NCI-H526 treated with DMSO at 0.1 percent for 48 hours (cell line): ENCODE measurements at regions not wholly inside any gene's neighbourhood (a gene's known extent, or its start where the extent isn't known, plus 50 kb on each side); places are given as distances from the start of the nearest gene placed in this dataset.
A peak's percentile ranks its signal among the peaks of the same experiment; 100 is the strongest.
"Not testable (repeated sequence)": the region's sequence is repeated elsewhere in the genome, so short reads cannot be mapped to it uniquely, and the experiment has no call there.

ENCODE experiments used
- DNase-seq: peaks from one replicate; lab custom pipeline; 2025; lab: John Stamatoyannopoulos, UW

DNA sequence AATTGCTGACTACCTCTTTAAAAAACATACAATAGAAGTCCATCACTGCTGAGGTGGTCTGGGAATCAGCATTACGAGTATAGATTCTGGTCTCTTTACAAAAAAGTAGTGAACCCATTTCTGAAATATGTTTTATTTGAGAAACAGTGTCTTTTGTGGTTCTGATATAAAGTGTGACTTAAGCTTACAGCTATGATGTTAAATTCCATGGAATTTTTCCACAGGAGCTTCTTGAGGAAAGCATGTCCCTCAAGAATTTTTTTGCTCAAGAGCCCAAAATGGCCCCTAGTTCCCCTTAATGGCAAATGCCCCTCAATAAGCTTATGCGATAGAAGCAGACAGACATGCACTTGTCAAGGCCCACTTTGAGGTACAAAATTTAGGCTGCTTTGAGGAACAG, 265.7 kb downstream of the FAM170A start:
- DNase-seq = no peak

DNA sequence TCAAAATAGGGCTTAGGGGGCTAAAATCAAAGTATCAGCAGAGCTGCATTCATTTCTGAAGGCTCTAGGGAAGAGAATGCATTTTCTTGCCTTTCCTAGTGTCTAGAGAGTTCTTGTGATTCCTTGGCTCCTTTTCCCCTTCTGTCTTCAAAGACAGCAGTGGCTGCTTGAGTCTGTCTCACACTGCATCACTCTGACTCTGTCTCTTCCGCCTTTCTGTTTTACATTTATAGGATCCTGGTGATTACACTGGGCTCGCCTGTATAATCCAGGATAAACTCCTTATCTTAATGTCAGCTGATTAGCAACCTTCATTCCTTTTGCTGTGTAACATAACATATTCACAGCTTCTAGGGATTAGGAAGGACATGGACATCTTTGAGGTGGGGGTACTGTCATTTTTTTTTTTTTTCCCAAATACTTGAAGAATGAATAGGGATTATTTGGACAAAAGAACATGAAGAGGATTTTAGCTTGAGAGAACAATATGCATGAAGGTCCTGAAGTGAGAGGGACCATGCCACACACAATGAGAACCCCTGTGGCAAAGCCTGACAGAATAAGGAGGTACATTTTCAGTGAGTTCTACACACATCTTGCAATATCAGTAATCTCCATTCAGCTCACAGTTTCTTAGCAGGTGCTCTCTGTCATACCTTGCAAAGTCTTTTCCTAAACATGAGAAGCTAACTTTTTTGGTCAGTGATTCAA, 267.6 kb downstream of the FAM170A start:
- no peak for DNase-seq

DNA sequence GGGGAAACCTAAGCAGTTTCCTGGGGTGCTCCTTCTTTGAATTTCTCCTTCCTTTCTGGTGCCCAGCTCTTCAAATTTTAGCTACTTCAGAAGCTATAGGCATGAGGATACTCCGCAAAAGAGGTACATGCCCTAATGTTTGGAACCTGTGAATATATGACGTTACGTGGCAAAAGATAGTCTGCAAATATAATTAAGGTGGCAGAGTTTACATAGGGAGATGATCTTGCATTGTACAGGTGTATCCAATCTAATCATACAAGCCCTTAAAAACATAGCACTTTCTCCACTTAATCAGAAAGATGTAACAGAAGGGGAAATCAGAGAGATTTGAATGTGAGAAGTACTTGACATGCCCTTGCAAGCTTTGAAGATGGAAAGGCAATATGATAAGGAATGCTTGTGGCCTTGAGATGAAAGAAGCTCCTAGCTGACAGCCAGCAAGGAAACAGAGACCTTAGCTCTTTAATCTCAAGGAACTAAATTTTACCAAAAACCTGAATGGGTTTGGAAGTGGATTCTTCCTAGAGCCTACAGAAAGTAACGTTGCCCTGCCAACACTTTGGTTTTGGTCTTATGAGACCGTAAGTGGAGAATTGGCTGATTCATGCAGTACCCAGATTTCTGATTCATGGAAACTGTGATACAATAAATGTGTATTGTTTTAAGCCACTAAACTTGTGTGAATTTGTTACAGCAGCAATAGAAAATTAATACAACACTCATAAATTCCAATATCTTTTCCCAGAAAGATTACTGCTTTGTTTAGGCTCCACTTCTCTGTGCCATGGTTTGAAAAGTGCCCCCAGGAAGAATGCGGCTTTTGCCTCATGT, 268.4 kb downstream of the FAM170A start:
- DNase-seq = no peak

DNA sequence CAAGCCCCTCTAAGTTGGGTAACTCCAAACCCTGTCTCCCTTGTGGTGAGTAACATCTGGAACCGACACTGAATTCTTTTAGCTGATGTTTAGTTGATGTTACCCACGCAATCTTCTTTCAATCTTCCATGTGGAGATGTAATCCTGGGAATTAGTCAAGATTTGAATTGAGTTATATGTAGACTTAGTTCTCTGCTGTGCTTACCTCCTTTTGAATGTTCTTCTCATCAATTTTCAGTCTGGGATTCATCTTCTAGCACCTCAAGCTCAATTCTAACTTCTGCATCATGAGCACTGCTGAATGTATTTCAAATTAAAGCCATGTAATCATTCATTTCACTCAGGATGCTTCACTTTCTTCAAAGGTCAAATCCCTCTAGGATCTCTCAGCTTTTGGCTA, 270.6 kb downstream of the FAM170A start:
- no peak for DNase-seq

DNA sequence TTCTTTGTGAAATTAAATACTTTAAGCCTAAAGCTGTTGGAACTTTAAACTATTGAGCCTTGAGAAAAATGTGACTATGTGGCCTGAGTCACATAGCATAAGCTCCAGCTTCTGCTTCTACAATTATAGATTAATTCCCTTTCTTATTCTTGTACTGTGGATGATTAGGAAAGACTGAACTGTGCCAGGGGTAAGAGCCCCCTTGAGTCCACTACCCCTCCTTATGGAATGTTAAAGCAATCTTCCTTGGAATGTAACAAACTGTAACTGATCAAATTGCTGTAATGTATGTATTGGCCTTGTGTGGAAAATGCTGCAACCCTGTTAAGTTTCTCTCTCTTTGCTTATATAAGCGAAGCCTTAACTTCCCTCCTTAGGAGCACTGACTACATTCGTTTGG, 273.2 kb downstream of the FAM170A start:
- DNase-seq = no peak

DNA sequence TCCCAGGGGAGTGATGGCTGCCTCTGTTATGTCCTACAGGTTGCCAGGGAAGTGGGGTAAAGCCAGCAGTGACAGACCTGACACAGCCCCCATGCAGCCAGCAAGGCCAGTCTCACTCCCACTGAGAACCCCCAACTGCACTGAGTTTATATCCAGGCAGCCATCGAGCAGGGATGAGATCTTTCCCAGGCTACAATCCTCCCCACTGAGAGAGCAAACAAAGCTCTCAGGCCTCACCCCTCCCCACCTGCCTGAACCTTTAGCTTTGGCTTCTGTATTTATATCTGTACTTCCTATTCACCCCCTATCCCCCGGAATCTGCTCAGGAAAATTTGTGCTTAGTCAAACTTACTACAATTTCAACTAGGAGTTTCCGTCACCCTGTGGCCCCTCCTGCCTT, 284.1 kb downstream of the FAM170A start:
- no peak for DNase-seq

DNA sequence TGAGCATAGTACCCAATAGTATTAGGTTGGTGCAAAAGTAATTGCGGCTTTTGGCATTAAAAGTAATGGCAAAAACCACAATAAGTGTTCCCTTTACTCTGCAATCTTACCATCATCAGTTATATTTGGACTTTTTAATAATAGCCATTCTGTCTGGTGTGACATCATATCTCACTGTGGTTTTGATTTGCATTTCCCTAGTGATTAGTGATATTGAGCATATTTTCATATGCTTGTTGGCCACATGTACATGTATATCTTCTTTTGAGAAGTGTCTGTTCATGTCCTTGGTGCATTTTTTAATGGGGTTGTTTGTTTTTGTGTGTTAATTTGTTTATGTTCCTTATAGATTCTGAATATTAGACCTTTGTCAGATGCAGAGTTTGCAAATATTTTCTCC, 289.9 kb downstream of the FAM170A start:
- DNase-seq = no peak

DNA sequence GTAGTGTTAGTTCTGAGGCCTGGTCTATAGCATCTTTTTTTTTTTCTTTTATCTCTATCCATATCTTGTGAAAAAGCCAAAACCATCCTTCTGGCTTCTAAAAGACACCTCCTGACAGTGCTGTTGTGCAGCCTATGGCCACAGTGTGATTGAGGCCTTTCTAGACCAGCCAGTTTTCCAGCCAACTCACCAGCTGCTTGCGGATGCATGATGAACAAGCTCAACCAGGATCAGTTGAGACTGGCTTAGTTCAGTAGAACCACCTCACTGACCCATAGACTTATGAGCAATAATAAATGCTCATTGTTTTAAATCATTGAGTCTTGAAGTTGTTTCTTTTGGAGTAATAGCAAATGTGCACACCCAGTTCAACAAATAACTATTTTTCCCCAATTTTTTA, 296.9 kb downstream of the FAM170A start:
- no peak for DNase-seq

DNA sequence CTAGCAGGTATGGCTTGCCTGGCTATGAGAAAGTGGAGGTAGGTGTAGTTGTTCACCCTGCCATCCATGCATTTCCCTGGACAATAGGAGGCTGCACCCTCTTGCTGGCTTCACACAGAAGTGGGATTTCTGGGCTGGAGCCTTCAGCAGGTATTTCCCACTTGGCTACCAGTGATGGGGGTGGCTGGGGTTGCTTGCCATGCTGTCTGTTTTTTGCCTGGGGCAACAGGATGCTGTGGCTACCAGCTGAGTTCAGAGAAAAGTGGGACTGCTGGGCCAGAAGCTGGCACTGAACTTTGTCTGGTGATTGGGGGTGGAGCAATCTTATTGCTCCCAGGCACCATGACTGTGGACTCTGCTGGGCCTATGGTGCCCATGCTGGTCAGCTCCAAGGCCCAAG, 299.6 kb downstream of the FAM170A start:
- DNase-seq = no peak

DNA sequence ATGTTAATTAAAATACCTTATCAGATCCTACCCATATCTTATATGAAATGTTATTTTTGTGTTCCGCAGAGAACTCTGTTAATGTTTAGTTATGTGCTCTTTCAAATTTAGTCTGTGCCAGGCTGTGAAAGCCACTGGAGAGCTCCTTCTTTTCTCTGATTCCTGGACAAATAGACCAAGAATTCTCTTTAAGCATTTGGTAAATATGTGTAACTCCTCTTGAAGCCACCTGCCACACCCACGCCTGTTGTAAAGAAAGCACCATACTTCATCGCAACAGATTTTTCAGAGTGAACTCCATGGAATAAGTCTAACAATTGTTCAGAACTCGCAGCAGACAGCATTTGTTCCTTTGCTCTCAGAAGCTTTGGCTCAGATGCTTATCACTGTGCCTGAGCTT, 301.1 kb downstream of the FAM170A start:
- DNase-seq = no peak

DNA sequence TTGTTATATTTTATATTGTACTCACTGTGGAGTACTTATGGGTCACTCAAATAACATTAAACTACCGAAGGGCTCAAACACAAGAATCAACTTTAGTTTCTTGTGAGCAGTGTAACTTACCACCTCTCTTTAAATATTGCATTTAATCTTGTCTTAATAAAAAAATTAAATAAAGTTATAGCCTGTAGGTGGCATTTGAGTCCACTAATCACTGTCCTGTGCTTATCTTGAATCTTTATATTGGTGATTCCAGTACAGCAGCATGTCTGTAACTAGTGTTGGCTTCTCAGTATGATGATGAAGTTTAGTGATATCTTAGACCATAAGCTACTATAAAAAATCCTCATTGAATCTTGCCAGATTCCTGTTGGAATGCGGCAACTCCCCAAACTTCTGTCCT, 313.8 kb downstream of the FAM170A start:
- peak; percentile 0 for DNase-seq

DNA sequence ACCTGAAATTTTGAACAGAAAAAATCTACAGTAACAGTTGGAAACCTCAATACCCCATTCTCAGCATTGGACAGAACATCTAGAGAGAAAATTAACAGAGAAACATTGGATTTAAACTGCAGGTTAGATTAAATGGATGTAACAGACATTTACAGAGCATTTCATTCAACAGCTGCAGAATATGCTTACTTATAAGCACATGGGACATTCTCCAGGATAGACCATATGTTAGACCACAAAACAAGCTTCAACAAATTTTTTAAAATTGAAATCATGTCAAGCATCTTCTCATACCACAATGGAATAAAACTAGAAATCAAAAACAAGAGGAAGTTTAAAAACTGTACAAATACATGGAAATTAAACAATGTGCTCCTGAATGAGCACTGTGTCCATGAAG, 316.3 kb downstream of the FAM170A start:
- no peak for DNase-seq

DNA sequence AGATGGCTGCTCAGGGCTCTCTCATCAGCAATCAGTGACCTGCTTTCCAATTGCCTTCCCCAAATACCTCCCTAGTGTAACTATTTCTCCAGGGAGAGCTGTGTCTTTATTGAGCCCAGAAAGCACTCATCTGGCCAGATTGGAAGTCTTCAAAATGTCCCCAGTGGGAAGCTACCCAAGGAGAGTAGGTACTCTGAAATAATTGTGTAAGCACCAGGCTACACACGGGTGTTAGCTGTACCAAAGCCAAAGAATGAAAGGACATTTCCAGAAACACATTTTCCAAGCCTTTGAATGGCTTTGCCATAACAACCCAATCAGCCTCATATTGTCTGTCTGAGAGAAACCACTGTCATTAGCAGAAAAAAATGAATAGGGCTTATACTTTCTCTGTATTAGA, 318.8 kb downstream of the FAM170A start:
- no peak for DNase-seq

DNA sequence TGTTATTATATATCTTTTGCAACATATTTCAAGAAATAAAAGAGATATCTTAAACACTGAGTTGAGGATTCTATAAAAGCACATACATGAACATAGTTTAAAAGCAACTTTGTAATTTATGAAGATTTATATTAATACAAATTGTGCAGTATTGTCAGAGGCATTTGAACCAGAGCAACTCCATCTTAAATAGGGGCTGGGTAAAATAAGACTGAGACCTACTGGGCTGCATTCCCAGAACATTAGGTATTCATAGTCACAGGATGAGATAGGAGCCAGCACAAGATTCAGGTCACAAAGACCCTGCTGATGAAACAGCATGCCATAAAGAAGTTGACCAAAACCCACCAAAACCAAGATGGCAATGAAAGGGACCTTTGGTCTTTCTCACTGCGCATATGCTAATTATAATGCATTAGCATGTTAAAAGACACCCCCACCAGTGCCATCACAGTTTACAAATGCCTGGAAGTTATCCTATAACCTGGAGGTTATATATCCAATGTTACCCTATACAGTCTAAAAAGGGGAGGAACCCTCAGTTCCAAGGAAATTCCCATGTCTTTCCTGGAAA, 320.2 kb downstream of the FAM170A start:
- no peak for DNase-seq

DNA sequence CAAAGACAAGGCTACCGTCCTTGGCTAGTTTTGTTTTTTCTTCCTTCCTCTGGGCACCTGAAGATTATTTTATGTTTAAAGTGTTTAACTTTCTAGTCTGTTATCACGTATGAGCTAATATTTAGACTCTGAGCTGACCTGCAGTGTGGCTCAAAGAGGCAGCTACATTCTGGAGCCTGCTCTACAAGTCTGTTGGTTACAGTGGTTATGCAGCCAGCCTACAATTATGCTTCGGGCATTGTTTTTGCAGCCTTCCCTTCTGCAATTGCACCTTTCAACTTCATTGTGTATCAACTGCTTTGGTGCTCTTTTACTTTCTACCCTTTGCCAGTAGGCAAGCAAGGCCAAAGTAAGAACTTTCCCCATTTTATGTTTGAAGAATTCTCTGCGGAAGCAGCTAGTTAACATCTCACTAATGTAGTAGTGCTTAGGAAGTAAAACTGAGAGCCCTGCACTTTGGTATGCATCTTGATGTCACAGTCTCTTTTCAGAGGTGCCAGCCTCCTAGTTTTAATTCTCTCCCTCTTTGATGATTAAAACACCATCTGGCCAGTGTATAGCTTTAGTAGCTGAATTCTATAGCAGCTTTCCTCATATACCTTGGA, 322.1 kb downstream of the FAM170A start:
- DNase-seq = no peak

DNA sequence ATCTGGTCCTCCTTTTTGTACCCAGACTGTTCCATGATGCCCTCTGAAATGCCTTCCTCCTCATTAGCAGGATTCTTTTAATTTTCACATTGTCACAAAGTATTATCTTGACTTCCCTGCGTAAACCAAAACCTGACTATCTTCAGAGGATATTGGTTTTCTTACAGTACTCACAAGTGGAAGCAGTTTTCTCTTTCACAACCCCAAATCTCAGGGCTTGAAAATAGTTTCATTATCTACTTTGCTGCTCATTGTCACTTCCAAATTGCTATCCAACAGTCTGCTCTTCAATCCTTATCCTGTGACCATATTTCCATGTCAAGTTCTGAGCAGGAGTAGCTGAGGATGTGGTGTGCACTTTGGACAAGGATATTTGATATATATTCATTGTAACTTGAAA, 324.1 kb downstream of the FAM170A start:
- DNase-seq = no peak

DNA sequence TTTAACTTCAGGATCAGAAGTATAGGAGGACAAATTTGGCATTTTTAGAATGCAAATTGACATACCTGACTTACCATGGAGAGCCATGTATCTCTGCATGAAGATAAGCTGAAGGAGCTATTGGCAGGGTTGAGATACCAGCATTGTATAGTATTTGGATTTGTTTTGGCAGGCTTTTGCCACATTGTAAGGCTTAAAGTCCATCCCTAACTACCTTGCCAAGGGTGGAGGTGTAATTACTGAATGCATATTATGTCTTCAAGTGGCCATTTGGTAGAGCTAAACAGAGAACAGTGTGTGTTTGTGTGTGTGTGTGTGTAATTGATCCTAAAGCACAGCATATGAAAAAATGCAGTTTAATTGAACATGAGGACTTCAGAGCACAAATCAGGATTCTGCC, 324.7 kb downstream of the FAM170A start:
- DNase-seq = no peak

DNA sequence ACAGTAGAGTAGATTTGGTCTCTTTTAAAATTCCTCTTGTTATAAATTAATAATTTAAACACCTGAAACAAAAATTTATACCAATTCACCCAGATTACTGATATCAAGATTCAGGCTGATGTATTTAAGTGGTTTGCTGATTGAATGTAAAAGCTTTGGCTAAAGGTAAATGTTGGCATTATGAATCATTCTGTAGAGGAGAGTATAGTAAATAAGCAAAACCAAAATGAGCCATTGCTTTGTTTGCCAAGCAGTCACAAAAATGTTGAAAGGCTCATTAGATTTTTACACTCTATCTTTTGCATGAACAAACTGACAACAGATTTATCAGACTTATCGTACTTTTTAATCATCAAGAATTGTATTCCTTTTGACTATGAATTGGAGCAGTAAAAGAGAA, 332.6 kb downstream of the FAM170A start:
- no peak for DNase-seq

DNA sequence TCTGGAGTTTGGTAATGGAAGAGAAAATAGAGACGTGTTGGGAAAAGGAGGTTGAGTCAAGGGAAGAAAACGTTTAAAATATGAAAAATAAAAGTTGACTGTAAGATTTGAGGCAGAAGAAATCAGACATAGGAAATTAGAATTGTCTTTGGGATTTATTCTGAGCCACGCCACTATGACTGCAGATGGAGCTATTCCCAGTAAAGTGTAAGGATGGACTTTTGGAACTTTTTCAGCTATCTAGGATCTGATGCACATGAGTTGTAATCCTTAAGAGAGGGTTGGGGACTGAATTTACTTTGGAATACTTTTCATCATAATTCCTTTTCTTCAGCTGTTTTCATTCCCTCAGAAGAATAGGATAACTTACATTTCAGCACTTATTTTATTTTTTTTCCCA, 336.7 kb downstream of the FAM170A start:
- DNase-seq = no peak

DNA sequence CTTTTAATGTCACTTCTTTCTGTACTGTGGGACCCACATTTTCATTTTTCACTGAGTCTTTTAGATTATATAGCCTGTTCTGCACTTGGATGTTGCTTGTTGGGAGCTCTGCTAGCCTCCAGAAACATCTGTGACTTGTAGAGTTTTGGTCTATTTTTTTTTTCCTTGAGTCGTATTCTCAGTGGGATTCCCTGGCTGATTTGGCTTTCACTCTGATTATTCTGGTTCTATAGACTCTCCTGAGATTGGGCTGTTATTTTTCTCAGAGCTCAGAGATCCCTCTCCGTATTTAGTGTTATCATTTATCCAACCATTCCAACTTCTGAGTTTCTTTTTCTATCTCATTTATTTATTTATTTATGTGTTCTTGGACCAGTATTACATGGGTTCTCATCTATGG, 339.3 kb downstream of the FAM170A start:
- no peak for DNase-seq

DNA sequence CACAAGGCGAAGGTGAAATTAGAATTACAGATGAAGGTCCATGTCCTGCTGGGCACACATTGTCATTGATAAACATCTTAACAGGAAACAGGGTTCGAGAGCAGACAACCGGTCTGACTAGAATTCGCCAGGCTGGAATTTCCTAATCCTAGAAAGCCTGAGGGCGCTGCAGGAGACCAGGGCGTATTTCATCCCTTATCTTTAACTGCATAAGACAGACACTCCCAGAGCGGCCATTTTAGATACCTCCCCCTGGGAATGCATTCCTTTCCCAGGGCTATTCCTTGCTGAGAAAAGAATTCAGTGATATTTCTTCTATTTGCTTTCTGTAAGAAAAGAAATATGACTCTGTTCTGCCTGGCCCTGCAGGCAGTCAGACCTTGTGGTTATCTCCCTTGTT, 357.7 kb downstream of the FAM170A start:
- not testable (repeated sequence) for DNase-seq

DNA sequence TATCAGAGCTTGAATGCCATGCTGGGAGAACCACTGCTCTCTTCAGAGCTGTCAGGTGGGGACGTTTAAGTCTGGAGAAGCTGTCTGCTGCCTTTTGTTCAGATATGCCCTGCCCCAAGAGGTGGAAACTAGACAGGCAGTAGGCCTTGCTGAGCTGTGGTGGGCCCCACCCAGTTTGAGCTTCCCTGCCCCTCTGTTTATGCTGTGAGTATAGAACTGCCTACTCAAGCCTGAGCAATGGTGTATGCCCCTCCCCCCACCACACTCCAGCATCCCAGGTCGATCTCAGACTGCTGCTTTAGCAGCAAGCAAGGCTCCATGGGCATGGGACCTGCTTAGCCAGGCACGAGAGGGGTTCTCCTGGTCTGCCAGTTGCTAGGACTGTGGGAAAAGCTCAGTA, 362.3 kb downstream of the FAM170A start:
- DNase-seq = no peak

DNA sequence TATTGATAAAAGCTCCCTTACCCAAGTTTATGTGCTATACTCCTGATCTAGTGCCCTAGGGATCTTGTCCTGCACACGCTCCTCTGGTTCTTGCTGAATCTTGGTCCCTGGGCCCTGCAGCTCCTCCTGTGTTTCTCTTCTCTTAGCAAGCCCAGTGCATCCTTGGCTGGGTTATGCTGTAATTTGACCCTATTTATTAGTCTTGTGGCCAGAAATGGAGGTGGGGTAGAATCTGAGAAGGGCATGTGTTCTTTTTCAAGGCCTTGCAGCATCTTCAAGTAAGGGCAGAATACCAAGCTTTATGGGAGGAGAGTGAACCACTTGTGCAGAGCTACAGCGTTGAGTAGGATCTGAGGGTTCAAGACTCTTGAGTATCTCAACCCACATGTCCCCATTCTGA, 366.8 kb downstream of the FAM170A start:
- no peak for DNase-seq
